HG03175 (cell line): ENCODE measurements at regions not wholly inside any gene's neighbourhood (a gene's known extent, or its start where the extent isn't known, plus 50 kb on each side); places are given as distances from the start of the nearest gene placed in this dataset.
"Not testable (repeated sequence)": the region's sequence is repeated elsewhere in the genome, so short reads cannot be mapped to it uniquely, and the experiment has no call there.

ENCODE experiments used
- ATAC-seq: cut with Tn5 transposase; IDR thresholded peaks from one replicate; pipeline ENCODE4 v1.9.1; 2021; ENCODE audit warnings: mild to moderate bottlenecking, moderate library complexity; ENCODE audit not compliant: unreplicated experiment

GRCh38 chr14:51342226-51342625 is 102.2 kb downstream of the TMX1 start:
- no peak for ATAC-seq

- no peak for ATAC-seq
These were observed 112.0 kb downstream of the TMX1 start for GRCh38 chr14:51351997-51352396.

GRCh38 chr14:51353901-51354300 is 113.9 kb downstream of the TMX1 start:
- no peak for ATAC-seq

- no peak for ATAC-seq
These were observed 114.8 kb downstream of the TMX1 start for GRCh38 chr14:51354846-51355245.

- ATAC-seq = no peak
These were observed 116.3 kb downstream of the TMX1 start for GRCh38 chr14:51356381-51356780.

- no peak for ATAC-seq
These were observed 117.2 kb downstream of the TMX1 start for GRCh38 chr14:51357250-51357649.

GRCh38 chr14:51360592-51360991 is 120.5 kb downstream of the TMX1 start:
- no peak for ATAC-seq

GRCh38 chr14:51365241-51365965 is 125.4 kb downstream of the TMX1 start:
- no peak for ATAC-seq

- not testable (repeated sequence) for ATAC-seq
These were observed 126.4 kb downstream of the TMX1 start for GRCh38 chr14:51366460-51366859.

- not testable (repeated sequence) for ATAC-seq
These were observed 127.0 kb downstream of the TMX1 start for GRCh38 chr14:51366866-51367599.

- ATAC-seq = no peak
These were observed 127.5 kb downstream of the TMX1 start for GRCh38 chr14:51367600-51367931.

- no peak for ATAC-seq
These were observed 128.7 kb downstream of the TMX1 start for GRCh38 chr14:51368721-51369163.

GRCh38 chr14:51369814-51370213 is 129.8 kb downstream of the TMX1 start:
- no peak for ATAC-seq

- no peak for ATAC-seq
These were observed 130.8 kb downstream of the TMX1 start for GRCh38 chr14:51370758-51371386.

GRCh38 chr14:51377186-51377585 is 137.1 kb downstream of the TMX1 start:
- ATAC-seq = not testable (repeated sequence)

- ATAC-seq = no peak
These were observed 142.5 kb downstream of the TMX1 start for GRCh38 chr14:51382506-51382905.

- no peak for ATAC-seq
These were observed 146.4 kb downstream of the TMX1 start for GRCh38 chr14:51386411-51386810.

- ATAC-seq = no peak
These were observed 147.1 kb downstream of the TMX1 start for GRCh38 chr14:51386983-51387735.

GRCh38 chr14:51392416-51392815 is 152.4 kb downstream of the TMX1 start:
- no peak for ATAC-seq

- no peak for ATAC-seq
These were observed 154.3 kb downstream of the TMX1 start for GRCh38 chr14:51394384-51394783.

GRCh38 chr14:51394804-51395203 is 154.8 kb downstream of the TMX1 start:
- no peak for ATAC-seq
